ENCODE measurements at regions not wholly inside any gene's neighbourhood (a gene's known extent, or its start where the extent isn't known, plus 50 kb on each side); places are given as distances from the start of the nearest gene placed in this dataset.

GRCh38 chr6:155509743-155510475 lies 54.3 kb upstream of the NOX3 start:
- WGBS, 2 experiments (ENCODE audit: insufficient coverage in 2 of 2), result 63 to 77% methylated on average over 1 of the region's 2 CpGs
- no peak overlapping the region for H3K27ac ChIP-seq (ENCODE audit: low read depth, low read length, severe bottlenecking)
- H3K9me3 ChIP-seq (ENCODE audit: control insufficient read depth, low read length), result no peaks in the 10 kb centered on the region
- H3K4me1 ChIP-seq (ENCODE audit: control insufficient read depth, insufficient read depth, low read length, poor library complexity, severe bottlenecking), result no peaks in the 10 kb centered on the region
- H3K4me3 ChIP-seq (ENCODE audit: extremely low read depth, insufficient read depth, low read length, poor library complexity, severe bottlenecking), result no peak overlapping the region
- H3K36me3 ChIP-seq (ENCODE audit: control insufficient read depth, insufficient read depth, low read length), result no peaks in the 10 kb centered on the region

GRCh38 chr6:155505608-155505989 lies 50.0 kb upstream of the NOX3 start:
- WGBS, 2 experiments (ENCODE audit: insufficient coverage in 2 of 2), result 83 to 91% methylated on average over 2 of the region's 2 CpGs
- no peak overlapping the region for H3K4me3 ChIP-seq (ENCODE audit: extremely low read depth, insufficient read depth, low read length, poor library complexity, severe bottlenecking)
- no peaks in the 10 kb centered on the region for H3K9me3 ChIP-seq (ENCODE audit: control insufficient read depth, low read length)
- H3K27ac ChIP-seq (ENCODE audit: low read depth, low read length, severe bottlenecking), result no peak overlapping the region
- no peaks in the 10 kb centered on the region for H3K36me3 ChIP-seq (ENCODE audit: control insufficient read depth, insufficient read depth, low read length)
- H3K4me1 ChIP-seq (ENCODE audit: control insufficient read depth, insufficient read depth, low read length, poor library complexity, severe bottlenecking), result no peaks in the 10 kb centered on the region

Measured in mesodermal cell (in vitro differentiated cells).